Panc1 (cell line): ENCODE measurements at regions not wholly inside any gene's neighbourhood (a gene's known extent, or its start where the extent isn't known, plus 50 kb on each side); places are given as distances from the start of the nearest gene placed in this dataset.

Source experiments
- CTCF ChIP-seq: fragments of 450-650 bp; IDR thresholded peaks from 2 replicates; pipeline ENCODE4 v1.5.1; 2017; ENCODE audit warnings: mild to moderate bottlenecking
- POLR2AphosphoS5 ChIP-seq: IDR thresholded peaks from 2 replicates; pipeline ENCODE4 v1.6.1; 2012; ENCODE audit warnings: mild to moderate bottlenecking, low read depth, low read length, moderate library complexity
- SIN3A ChIP-seq: IDR thresholded peaks from 2 replicates; pipeline ENCODE4 v1.6.1; 2012; ENCODE audit warnings: low read depth, mild to moderate bottlenecking, low read length, moderate library complexity, borderline replicate concordance; ENCODE audit not compliant: insufficient read depth
- TCF7L2 ChIP-seq: IDR thresholded peaks from 2 replicates; pipeline ENCODE4 v1.6.1; 2011; ENCODE audit warnings: mild to moderate bottlenecking, low read depth, low read length, inconsistent platforms
- TF ChIP-seq, protein P1 (sequence below), 2 experiments: IDR thresholded peaks; 2 replicates each; pipeline ENCODE4 v1.6.1; 2011 to 2012; ENCODE audit warnings: low read depth in 2 of 2, control low read depth in 1 of 2, low read length in 1 of 2, mild to moderate bottlenecking in 1 of 2, moderate library complexity in 1 of 2; ENCODE audit not compliant: insufficient read depth in 1 of 2

DNA sequence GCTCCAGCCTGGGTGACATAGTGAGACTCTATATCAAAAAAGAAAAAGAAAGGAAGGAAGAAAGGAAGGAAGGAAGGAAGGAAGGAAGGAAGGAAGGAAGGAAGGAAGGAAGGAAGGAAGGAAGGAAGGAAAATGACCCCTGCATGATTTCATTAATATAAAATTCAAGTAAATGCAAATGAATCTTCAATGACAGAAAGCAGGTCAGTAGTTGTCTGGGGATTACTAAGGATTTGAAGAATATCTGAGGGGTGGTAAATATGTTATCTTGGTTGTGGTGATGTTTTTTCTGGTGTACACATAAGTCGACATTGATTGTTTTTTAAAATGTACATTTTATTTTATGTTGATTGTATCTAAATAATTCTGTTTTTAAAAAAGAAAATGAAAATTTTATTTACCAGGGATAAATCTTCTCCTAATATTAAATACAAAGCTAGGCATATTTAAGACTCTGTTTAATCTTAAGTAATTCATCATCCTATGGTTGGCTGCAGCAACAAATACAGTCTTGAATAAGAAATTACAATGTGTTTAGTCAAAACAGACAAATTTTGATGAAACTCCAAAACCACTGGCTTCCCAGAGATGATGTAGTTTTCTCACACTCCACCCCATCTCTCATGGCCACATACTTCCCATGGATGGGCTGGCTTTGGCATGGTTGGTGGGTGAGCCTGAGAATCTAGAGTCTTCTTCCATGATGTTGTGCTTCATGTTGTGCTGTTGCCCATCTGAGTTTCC lies 314.7 kb upstream of the REG3G start:
- TF ChIP-seq SIN3A: no peak
- no peak for TF ChIP-seq TCF7L2
- TF ChIP-seq CTCF: no peak
- TF ChIP-seq POLR2AphosphoS5: no peak
- TF ChIP-seq, protein P1, sequence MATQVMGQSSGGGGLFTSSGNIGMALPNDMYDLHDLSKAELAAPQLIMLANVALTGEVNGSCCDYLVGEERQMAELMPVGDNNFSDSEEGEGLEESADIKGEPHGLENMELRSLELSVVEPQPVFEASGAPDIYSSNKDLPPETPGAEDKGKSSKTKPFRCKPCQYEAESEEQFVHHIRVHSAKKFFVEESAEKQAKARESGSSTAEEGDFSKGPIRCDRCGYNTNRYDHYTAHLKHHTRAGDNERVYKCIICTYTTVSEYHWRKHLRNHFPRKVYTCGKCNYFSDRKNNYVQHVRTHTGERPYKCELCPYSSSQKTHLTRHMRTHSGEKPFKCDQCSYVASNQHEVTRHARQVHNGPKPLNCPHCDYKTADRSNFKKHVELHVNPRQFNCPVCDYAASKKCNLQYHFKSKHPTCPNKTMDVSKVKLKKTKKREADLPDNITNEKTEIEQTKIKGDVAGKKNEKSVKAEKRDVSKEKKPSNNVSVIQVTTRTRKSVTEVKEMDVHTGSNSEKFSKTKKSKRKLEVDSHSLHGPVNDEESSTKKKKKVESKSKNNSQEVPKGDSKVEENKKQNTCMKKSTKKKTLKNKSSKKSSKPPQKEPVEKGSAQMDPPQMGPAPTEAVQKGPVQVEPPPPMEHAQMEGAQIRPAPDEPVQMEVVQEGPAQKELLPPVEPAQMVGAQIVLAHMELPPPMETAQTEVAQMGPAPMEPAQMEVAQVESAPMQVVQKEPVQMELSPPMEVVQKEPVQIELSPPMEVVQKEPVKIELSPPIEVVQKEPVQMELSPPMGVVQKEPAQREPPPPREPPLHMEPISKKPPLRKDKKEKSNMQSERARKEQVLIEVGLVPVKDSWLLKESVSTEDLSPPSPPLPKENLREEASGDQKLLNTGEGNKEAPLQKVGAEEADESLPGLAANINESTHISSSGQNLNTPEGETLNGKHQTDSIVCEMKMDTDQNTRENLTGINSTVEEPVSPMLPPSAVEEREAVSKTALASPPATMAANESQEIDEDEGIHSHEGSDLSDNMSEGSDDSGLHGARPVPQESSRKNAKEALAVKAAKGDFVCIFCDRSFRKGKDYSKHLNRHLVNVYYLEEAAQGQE (IDR thresholded peaks at IDR 0.05; ENCODE audit: insufficient read depth in 1 of 2, low read depth in 2 of 2, low read length in 1 of 2): no peak
